ENCODE measurements at regions not wholly inside any gene's neighbourhood (a gene's known extent, or its start where the extent isn't known, plus 50 kb on each side); places are given as distances from the start of the nearest gene placed in this dataset.

- no peak for ATAC-seq (replicated peaks)
- H3K4me1 Mint-ChIP-seq = peaks cover 37 to 53% of the 10 kb centered on the region in 2 donors
These were observed 507.1 kb downstream of the TLE4 start for GRCh38 chr9:80078826-80079225.

GRCh38 chr9:80077059-80077458, 505.3 kb downstream of the TLE4 start:
- H3K27ac Mint-ChIP-seq = peak overlapping the region; percentile 93
- ATAC-seq (replicated peaks) = peak; percentile 88

More at GRCh38 chr9:80078826-80079225, 507.1 kb downstream of the TLE4 start:
- H3K4me3 Mint-ChIP-seq = no peak overlapping the region
- peaks cover 6 to 26% of the 10 kb centered on the region in 2 donors for H3K36me3 Mint-ChIP-seq
- peaks cover 7% of the 10 kb centered on the region in 2 donors for H3K9me3 Mint-ChIP-seq
- DNase-seq = no peak
- H3K27me3 Mint-ChIP-seq = no peaks in the 10 kb centered on the region
- H3K27ac Mint-ChIP-seq = no peak overlapping the region

GRCh38 chr9:80076162-80076561, 504.4 kb downstream of the TLE4 start:
- Mint-ChIP-seq H3K27ac (peak overlapping the region; percentile 93), H3K4me3 (no peak overlapping the region)
- DNase-seq = no peak

More at GRCh38 chr9:80077059-80077458, 505.3 kb downstream of the TLE4 start:
- Mint-ChIP-seq H3K9me3 (peaks cover 7% of the 10 kb centered on the region in 2 donors), H3K36me3 (peaks cover 6 to 23% of the 10 kb centered on the region in 2 donors), H3K4me3 (peak overlapping the region; percentile 53 to 67), H3K4me1 (peaks cover 31 to 35% of the 10 kb centered on the region in 2 donors), H3K27me3 (no peaks in the 10 kb centered on the region)
- peak; percentile 35 for DNase-seq

GRCh38 chr9:80074439-80074838, 502.7 kb downstream of the TLE4 start:
- peaks cover 31 to 41% of the 10 kb centered on the region in 2 donors for H3K4me1 Mint-ChIP-seq

More at GRCh38 chr9:80076162-80076561, 504.4 kb downstream of the TLE4 start:
- H3K9me3 Mint-ChIP-seq = peaks cover 3 to 4% of the 10 kb centered on the region in 2 donors
- ATAC-seq (replicated peaks) = no peak
- H3K4me1 Mint-ChIP-seq = peaks cover 28 to 30% of the 10 kb centered on the region in 2 donors
- H3K36me3 Mint-ChIP-seq = peaks cover 4 to 18% of the 10 kb centered on the region in 2 donors
- H3K27me3 Mint-ChIP-seq = no peaks in the 10 kb centered on the region

GRCh38 chr9:80072451-80072850, 500.7 kb downstream of the TLE4 start:
- H3K4me1 Mint-ChIP-seq = peaks cover 24 to 35% of the 10 kb centered on the region in 2 donors
- no peak overlapping the region for H3K27ac Mint-ChIP-seq
- H3K27me3 Mint-ChIP-seq = no peaks in the 10 kb centered on the region
- no peak for DNase-seq
- peaks cover 4 to 8% of the 10 kb centered on the region in 2 donors for H3K36me3 Mint-ChIP-seq
- H3K9me3 Mint-ChIP-seq = peaks cover 5 to 8% of the 10 kb centered on the region in 2 donors
- H3K4me3 Mint-ChIP-seq = no peak overlapping the region
- ATAC-seq (replicated peaks) = no peak

More at GRCh38 chr9:80074439-80074838, 502.7 kb downstream of the TLE4 start:
- no peak for DNase-seq
- Mint-ChIP-seq H3K27me3 (no peaks in the 10 kb centered on the region), H3K27ac (no peak overlapping the region), H3K36me3 (peaks cover 4 to 10% of the 10 kb centered on the region in 2 donors), H3K9me3 (peaks cover 2 to 3% of the 10 kb centered on the region in 2 donors), H3K4me3 (no peak overlapping the region)
- no peak for ATAC-seq (replicated peaks)

GRCh38 chr9:80070071-80070742, 498.4 kb downstream of the TLE4 start:
- Mint-ChIP-seq H3K4me1 (peaks cover 10 to 14% of the 10 kb centered on the region in 2 donors), H3K27me3 (no peaks in the 10 kb centered on the region), H3K27ac (peak overlapping the region; percentile 70), H3K4me3 (peak overlapping the region; percentile 37 to 41), H3K9me3 (peaks cover 3 to 5% of the 10 kb centered on the region in 2 donors), H3K36me3 (peaks cover 4% of the 10 kb centered on the region in 2 donors)
- ATAC-seq (replicated peaks) = peak; percentile 96 to 97
- DNase-seq = no peak

DNA sequence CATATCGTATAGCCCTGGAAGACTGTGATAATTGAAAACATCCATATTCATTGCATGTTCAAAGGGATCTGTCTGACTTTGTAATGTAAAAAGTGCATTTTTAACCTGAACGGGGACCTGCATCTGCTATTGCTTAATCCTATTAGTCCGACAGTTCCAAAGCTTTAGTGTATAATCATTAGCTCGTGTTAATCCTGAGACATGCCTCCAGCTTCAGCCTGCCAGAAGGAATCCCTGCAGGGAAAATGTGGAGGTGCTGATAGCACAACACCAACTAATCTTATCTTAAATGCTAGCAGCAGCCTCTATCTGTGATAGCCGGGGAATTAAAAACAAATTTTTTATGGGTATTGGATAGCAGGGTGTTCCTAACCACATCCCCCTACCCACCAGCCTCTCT, 495.2 kb downstream of the TLE4 start:
- Mint-ChIP-seq H3K27ac (no peak overlapping the region), H3K9me3 (peaks cover 3 to 5% of the 10 kb centered on the region in 2 donors), H3K4me1 (peaks cover 14 to 27% of the 10 kb centered on the region in 2 donors), H3K36me3 (peaks cover 4% of the 10 kb centered on the region in 2 donors), H3K4me3 (no peak overlapping the region), H3K27me3 (no peaks in the 10 kb centered on the region)
- no peak for ATAC-seq (replicated peaks)
- DNase-seq = no peak

DNA sequence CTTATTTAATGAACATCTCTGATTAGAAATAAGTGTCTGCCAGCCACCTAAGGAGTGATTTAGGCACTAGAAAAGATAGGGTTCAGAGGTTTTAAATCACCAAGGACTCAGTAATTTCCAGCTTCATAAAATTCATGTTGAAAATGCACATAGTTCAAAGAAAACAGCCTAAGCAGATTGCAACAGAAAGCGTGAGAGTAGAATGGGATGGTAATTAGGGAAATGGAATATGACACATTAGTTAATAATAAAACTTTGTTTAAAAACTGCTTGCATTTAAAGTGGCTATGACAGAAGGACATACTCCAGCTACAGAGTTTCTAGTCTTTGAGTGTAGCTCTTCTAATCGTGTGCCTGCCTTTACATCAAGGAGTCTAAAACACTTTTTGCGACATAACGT, 490.8 kb downstream of the TLE4 start:
- ATAC-seq (replicated peaks) = no peak
- H3K27ac Mint-ChIP-seq = no peak overlapping the region
- H3K9me3 Mint-ChIP-seq = peaks cover 8 to 13% of the 10 kb centered on the region in 2 donors
- no peaks in the 10 kb centered on the region for H3K27me3 Mint-ChIP-seq
- H3K4me3 Mint-ChIP-seq = no peak overlapping the region
- H3K36me3 Mint-ChIP-seq = peaks cover 6 to 11% of the 10 kb centered on the region in 2 donors
- H3K4me1 Mint-ChIP-seq = peaks cover 4 to 13% of the 10 kb centered on the region in 2 donors
- DNase-seq = no peak

DNA sequence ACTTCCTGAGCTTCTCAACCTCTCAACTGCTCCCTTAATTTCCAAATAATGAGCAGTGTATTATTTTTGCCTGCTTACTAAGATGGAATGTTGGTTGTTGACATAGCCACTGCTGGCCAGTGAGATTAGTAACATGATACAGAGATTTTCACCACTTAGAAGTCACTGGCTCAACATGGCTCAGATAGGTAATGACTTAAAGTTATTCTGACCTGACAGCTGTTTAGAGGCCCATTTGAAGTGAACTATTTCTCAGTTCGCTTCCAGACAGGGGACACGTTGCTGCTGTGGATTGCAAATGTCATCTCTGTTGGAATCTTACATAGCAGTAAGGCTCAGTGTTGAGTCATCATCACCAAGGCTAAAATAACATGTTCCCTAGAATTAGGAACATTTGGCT, 490.2 kb downstream of the TLE4 start:
- Mint-ChIP-seq H3K27me3 (no peaks in the 10 kb centered on the region), H3K4me1 (peaks cover 4 to 13% of the 10 kb centered on the region in 2 donors), H3K4me3 (no peak overlapping the region), H3K27ac (no peak overlapping the region), H3K9me3 (peaks cover 10 to 16% of the 10 kb centered on the region in 2 donors), H3K36me3 (peaks cover 7 to 11% of the 10 kb centered on the region in 2 donors)
- ATAC-seq (replicated peaks) = no peak
- no peak for DNase-seq

DNA sequence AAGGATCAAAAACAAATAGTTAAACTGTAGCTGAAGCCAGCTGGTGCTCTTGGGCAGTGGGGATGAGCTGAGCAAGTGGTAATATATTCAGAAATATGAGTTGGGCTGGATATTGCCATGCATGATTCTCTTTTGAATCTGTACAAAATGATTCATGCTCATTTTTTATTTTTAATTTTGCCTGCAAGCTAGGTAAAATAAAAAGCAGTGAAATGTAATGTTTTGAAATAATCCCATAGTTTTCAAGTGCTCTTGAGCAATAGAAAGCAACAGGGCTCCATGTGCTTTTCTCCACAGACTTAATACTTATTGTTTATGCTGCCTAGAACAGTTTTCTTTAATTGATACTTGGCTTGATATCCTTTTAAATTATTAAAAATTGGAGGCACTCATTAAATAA, 489.3 kb downstream of the TLE4 start:
- Mint-ChIP-seq H3K36me3 (peaks cover 7 to 11% of the 10 kb centered on the region in 2 donors), H3K4me3 (no peak overlapping the region), H3K4me1 (peaks cover 4 to 13% of the 10 kb centered on the region in 2 donors), H3K27ac (no peak overlapping the region), H3K9me3 (peaks cover 15 to 22% of the 10 kb centered on the region in 2 donors), H3K27me3 (no peaks in the 10 kb centered on the region)
- DNase-seq (no peak), ATAC-seq (replicated peaks) (no peak)

DNA sequence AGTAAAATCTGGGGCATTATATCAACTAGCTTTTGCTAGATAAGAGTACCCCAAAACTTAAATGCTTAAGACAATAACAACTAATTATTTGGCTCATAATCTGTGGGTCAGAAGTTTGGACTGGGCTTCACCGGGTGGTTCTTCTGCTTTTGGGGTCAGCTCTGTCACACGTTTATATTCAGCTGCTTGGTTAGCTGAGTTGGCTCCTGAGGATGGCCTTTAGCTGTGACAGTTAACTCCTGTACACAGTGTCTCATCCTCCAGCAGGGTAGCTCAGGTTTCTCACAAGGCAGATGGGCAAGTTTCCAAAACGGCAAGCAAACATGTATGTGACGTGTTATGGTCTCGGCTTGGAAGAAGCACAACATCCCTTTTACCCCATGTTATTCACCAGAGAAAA, 488.2 kb downstream of the TLE4 start:
- Mint-ChIP-seq H3K4me3 (no peak overlapping the region), H3K27ac (no peak overlapping the region), H3K36me3 (peaks cover 7 to 11% of the 10 kb centered on the region in 2 donors), H3K9me3 (peaks cover 17 to 22% of the 10 kb centered on the region in 2 donors), H3K4me1 (peaks cover 2 to 18% of the 10 kb centered on the region in 2 donors), H3K27me3 (no peaks in the 10 kb centered on the region)
- ATAC-seq (replicated peaks) (no peak), DNase-seq (no peak)

DNA sequence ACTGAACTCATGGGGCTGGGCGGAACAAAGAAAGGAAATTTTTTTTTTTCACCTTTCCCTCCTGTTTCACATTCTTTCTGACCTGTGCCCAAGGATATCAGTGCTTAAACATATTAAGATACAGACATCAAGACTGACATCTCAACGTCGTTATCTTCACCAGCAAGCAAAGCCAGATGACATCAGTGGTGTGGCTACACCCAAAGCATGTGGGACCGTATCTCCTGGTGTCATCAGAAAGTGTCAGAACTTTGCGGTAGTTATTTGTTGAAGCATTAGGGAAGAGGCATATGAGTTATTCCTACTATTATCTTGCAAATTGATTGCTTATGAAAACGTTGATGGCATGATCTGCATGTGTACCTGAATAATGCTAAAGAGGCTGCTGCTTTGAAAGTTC, 487.4 kb downstream of the TLE4 start:
- DNase-seq = no peak
- no peak for ATAC-seq (replicated peaks)
- Mint-ChIP-seq H3K9me3 (peaks cover 18 to 22% of the 10 kb centered on the region in 2 donors), H3K36me3 (peaks cover 7 to 11% of the 10 kb centered on the region in 2 donors), H3K27ac (no peak overlapping the region), H3K4me3 (no peak overlapping the region), H3K4me1 (peaks cover 2 to 20% of the 10 kb centered on the region in 2 donors), H3K27me3 (no peaks in the 10 kb centered on the region)

- Mint-ChIP-seq H3K9me3 (peaks cover 28% of the 10 kb centered on the region in 2 donors), H3K4me1 (peaks cover 0 to 8% of the 10 kb centered on the region in 2 donors), H3K27me3 (no peaks in the 10 kb centered on the region), H3K27ac (no peak overlapping the region), H3K36me3 (peaks cover 15 to 22% of the 10 kb centered on the region in 2 donors), H3K4me3 (no peak overlapping the region)
- ATAC-seq (replicated peaks) (no peak), DNase-seq (no peak)
These were observed 481.1 kb downstream of the TLE4 start for GRCh38 chr9:80052830-80053229.

GRCh38 chr9:80049096-80049782, 477.5 kb downstream of the TLE4 start:
- Mint-ChIP-seq H3K27me3 (no peaks in the 10 kb centered on the region), H3K4me1 (peaks cover 0 to 2% of the 10 kb centered on the region in 2 donors)
- ATAC-seq (replicated peaks) = no peak

More at GRCh38 chr9:80049096-80049782, 477.5 kb downstream of the TLE4 start:
- Mint-ChIP-seq H3K27ac (no peak overlapping the region), H3K9me3 (peaks cover 17 to 19% of the 10 kb centered on the region in 2 donors), H3K4me3 (no peak overlapping the region), H3K36me3 (peaks cover 13 to 22% of the 10 kb centered on the region in 2 donors)
- no peak for DNase-seq
